ENCODE measurements at regions not wholly inside any gene's neighbourhood (a gene's known extent, or its start where the extent isn't known, plus 50 kb on each side); places are given as distances from the start of the nearest gene placed in this dataset.

GRCh38 chr7:142425281-142425680, 167.4 kb upstream of the PRSS58 start:
- TF ChIP-seq CTCF (conservative IDR thresholded peaks at IDR 0.05), result no peak
- no peak for TF ChIP-seq EZH2 (IDR thresholded peaks at IDR 0.05; ENCODE audit: low read depth)

Data from PC-9 (cell line).